ENCODE measurements at regions not wholly inside any gene's neighbourhood (a gene's known extent, or its start where the extent isn't known, plus 50 kb on each side); places are given as distances from the start of the nearest gene placed in this dataset.

- DNase-seq (ENCODE audit: low spot score) (no peak), ATAC-seq (ENCODE audit: low FRiP score) (no peak)
- TF ChIP-seq CTCF (IDR thresholded peaks at IDR 0.05): no peak
Observed at GRCh38 chr9:124101969-124102345, 90.4 kb downstream of the LHX2 start.

- ATAC-seq (ENCODE audit: low FRiP score): no peak
- DNase-seq (ENCODE audit: low spot score): no peak
- TF ChIP-seq CTCF (IDR thresholded peaks at IDR 0.05): no peak
Observed at GRCh38 chr9:124102363-124102762, 90.8 kb downstream of the LHX2 start.

GRCh38 chr9:124105266-124105665 is 93.7 kb downstream of the LHX2 start:
- TF ChIP-seq CTCF (IDR thresholded peaks at IDR 0.05): no peak
- DNase-seq (ENCODE audit: low spot score): no peak
- ATAC-seq (ENCODE audit: low FRiP score): no peak

- TF ChIP-seq CTCF (IDR thresholded peaks at IDR 0.05): no peak
- no peak for ATAC-seq (ENCODE audit: low FRiP score)
- no peak for DNase-seq (ENCODE audit: low spot score)
Observed at GRCh38 chr9:124108216-124108615, 96.6 kb downstream of the LHX2 start.

GRCh38 chr9:124110307-124110915 is 98.8 kb downstream of the LHX2 start:
- DNase-seq (ENCODE audit: low spot score): peak; percentile 30
- no peak for TF ChIP-seq CTCF (IDR thresholded peaks at IDR 0.05)
- no peak for ATAC-seq (ENCODE audit: low FRiP score)

GRCh38 chr9:124116683-124117363 is 105.3 kb downstream of the LHX2 start:
- DNase-seq (ENCODE audit: low spot score): no peak
- TF ChIP-seq CTCF (IDR thresholded peaks at IDR 0.05): no peak
- no peak for ATAC-seq (ENCODE audit: low FRiP score)

GRCh38 chr9:124118894-124119293 is 107.3 kb downstream of the LHX2 start:
- ATAC-seq (ENCODE audit: low FRiP score): no peak
- no peak for DNase-seq (ENCODE audit: low spot score)
- TF ChIP-seq CTCF (IDR thresholded peaks at IDR 0.05): no peak
